H7 (cell line): ENCODE measurements at regions not wholly inside any gene's neighbourhood (a gene's known extent, or its start where the extent isn't known, plus 50 kb on each side); places are given as distances from the start of the nearest gene placed in this dataset.
"Not testable (repeated sequence)": the region's sequence is repeated elsewhere in the genome, so short reads cannot be mapped to it uniquely, and the experiment has no call there.

Experiments
- DNase-seq: peaks from one replicate; pipeline ENCODE4 v3.0.0; 2012
- H3K27me3 ChIP-seq: 2 replicates; pipeline ENCODE4 v1.6.0; 2011; ENCODE audit warnings: mild to moderate bottlenecking, low read length; ENCODE audit not compliant: control insufficient read depth, insufficient read depth
- H3K36me3 ChIP-seq: replicated peaks from 2 replicates; pipeline ENCODE4 v1.5.1; 2011; ENCODE audit warnings: low read length; ENCODE audit not compliant: control insufficient read depth, insufficient read depth
- H3K4me3 ChIP-seq: 2 replicates; pipeline ENCODE4 v1.5.1; 2011; ENCODE audit warnings: low read depth, mild to moderate bottlenecking, control low read depth, low read length, moderate library complexity; ENCODE audit not compliant: insufficient read depth

DNA sequence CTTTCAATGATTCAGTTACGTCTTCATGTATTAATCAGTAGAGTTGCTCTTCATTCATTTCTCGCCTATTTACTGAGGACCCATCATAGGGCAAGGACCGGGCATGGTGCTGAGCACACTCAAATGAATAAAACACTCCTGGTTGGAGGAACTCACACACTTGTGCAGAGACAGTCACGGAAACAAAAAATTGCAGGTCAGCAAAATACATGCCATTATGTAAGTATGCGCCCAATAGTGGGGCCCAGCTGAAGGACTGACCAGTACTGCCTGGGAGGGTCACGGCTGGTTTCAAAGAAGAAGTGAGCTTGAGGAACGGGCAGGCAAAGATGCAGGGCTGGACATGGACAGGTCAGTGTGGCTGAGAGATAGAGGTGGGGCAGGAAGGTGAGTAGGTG lies 102.9 kb downstream of the DDX1 start:
- Histone ChIP-seq H3K27me3 (no peaks in the 10 kb centered on the region), H3K36me3 (no peaks in the 10 kb centered on the region), H3K4me3 (no peak overlapping the region)
- no peak for DNase-seq

DNA sequence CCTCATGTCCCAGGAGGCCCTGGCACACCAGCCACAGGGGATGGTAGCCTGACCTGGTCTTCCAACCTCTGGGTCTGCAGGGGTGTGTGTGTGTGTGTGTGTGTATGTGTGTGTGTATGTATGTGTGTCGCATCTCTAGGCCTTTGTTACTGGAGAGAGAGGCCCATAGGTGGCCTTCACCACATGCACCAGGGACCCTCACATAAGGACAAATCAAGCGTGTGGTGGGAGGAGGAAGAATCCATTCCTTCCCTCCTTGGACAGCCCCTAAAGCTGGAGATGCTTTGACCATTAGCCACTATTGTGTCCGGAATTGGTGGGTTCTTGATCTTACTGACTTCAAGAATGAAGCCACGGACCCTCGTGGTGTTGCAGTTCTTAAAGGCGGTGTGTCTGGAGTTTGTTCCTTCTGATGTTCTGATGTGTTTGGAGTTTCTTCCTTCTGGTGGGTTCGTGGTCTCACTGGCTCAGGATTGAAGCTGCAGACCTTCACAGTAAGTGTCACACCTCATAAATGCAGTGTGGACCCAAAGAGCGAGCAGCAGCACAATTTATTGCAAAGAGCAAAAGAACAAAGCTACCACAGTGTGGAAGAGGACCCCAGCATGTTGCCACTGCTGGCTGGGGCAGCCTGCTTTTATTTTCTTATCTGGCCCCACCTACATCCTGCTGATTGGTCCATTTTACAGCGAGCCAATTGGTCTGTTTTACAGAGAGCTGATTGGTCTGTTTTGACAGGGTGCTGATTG lies 104.1 kb downstream of the DDX1 start:
- Histone ChIP-seq H3K4me3 (no peak overlapping the region), H3K36me3 (no peaks in the 10 kb centered on the region), H3K27me3 (no peaks in the 10 kb centered on the region)
- DNase-seq, result no peak

GRCh38 chr2:15696606-15697170 lies 105.0 kb downstream of the DDX1 start:
- not testable (repeated sequence) for DNase-seq, H3K27me3 ChIP-seq, H3K36me3 ChIP-seq, H3K4me3 ChIP-seq

GRCh38 chr2:15700131-15700530 lies 108.5 kb downstream of the DDX1 start:
- no peak overlapping the region for H3K4me3 ChIP-seq
- H3K27me3 ChIP-seq, result no peaks in the 10 kb centered on the region
- DNase-seq, result no peak
- no peaks in the 10 kb centered on the region for H3K36me3 ChIP-seq

- Histone ChIP-seq H3K36me3 (no peaks in the 10 kb centered on the region), H3K27me3 (no peaks in the 10 kb centered on the region), H3K4me3 (no peak overlapping the region)
- no peak for DNase-seq
These were observed 109.1 kb downstream of the DDX1 start for GRCh38 chr2:15700599-15701340.

GRCh38 chr2:15701341-15701907 lies 109.8 kb downstream of the DDX1 start:
- Histone ChIP-seq H3K36me3 (no peaks in the 10 kb centered on the region), H3K4me3 (no peak overlapping the region), H3K27me3 (no peaks in the 10 kb centered on the region)
- no peak for DNase-seq

GRCh38 chr2:15701991-15702390 lies 110.3 kb downstream of the DDX1 start:
- no peak for DNase-seq
- no peaks in the 10 kb centered on the region for H3K36me3 ChIP-seq
- H3K4me3 ChIP-seq, result no peak overlapping the region
- H3K27me3 ChIP-seq, result no peaks in the 10 kb centered on the region

GRCh38 chr2:15702452-15702851 lies 110.8 kb downstream of the DDX1 start:
- Histone ChIP-seq H3K27me3 (no peaks in the 10 kb centered on the region), H3K4me3 (no peak overlapping the region), H3K36me3 (no peaks in the 10 kb centered on the region)
- DNase-seq, result no peak

- H3K36me3 ChIP-seq, result no peaks in the 10 kb centered on the region
- H3K27me3 ChIP-seq, result no peaks in the 10 kb centered on the region
- DNase-seq, result no peak
- H3K4me3 ChIP-seq, result no peak overlapping the region
These were observed 111.7 kb downstream of the DDX1 start for GRCh38 chr2:15703365-15703869.

DNA sequence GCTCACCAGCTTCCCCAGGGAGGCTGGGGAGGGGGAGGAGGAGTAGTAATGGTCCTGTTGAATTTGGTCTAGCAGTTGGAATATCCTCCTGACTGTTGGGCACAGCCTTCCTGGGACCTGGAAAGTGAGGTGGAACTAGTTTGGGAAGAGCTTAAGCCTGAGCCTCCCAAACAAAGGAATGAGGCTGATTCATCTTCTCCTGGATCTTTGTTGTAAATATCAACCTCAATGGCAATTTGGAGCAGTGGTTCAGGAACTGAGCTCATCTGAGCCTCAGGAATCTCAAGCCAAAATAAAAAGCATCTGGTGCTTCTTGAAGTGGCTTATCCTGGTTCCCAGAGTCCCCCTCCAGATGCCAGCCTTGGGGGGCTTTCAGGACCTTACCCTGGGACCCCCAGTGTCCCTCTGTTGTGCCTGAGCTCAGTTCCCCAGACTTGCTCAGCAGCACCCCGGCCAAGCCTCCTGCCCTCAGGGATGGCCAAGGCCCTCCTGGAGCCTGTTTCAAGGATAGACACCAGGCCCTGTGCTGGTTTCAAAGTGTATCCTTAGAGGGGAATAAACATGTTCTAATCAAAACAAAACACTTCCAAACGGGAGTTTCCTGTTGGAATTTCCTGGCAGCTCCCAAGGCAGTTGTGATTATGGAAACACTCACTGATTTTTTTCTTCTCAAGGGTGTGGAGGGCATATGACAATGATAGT lies 112.6 kb downstream of the DDX1 start:
- no peak for DNase-seq
- H3K36me3 ChIP-seq, result no peaks in the 10 kb centered on the region

DNA sequence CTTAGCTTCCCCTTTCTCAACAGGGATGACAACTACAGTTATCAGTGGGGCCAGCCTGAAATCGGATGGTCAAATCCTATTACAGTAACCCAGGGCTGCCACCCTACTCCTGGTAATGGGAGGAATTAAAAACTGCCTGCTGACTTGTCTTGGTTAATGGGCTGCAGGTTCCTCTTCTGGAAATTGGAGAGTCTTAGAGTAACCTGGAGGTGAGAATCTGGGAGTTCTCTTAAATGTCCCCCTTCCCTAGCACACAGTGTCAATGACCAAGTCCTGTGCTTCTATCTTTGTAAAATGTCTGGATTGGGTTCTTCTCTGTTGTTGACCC lies 113.1 kb downstream of the DDX1 start:
- no peaks in the 10 kb centered on the region for H3K36me3 ChIP-seq
- H3K4me3 ChIP-seq, result no peak overlapping the region
- DNase-seq, result no peak
- no peaks in the 10 kb centered on the region for H3K27me3 ChIP-seq

More for the DNA sequence above, 112.6 kb downstream of the DDX1 start:
- no peaks in the 10 kb centered on the region for H3K27me3 ChIP-seq
- no peak overlapping the region for H3K4me3 ChIP-seq

GRCh38 chr2:15705310-15705709 lies 113.6 kb downstream of the DDX1 start:
- Histone ChIP-seq H3K4me3 (no peak overlapping the region), H3K36me3 (no peaks in the 10 kb centered on the region), H3K27me3 (no peaks in the 10 kb centered on the region)
- DNase-seq, result no peak

DNA sequence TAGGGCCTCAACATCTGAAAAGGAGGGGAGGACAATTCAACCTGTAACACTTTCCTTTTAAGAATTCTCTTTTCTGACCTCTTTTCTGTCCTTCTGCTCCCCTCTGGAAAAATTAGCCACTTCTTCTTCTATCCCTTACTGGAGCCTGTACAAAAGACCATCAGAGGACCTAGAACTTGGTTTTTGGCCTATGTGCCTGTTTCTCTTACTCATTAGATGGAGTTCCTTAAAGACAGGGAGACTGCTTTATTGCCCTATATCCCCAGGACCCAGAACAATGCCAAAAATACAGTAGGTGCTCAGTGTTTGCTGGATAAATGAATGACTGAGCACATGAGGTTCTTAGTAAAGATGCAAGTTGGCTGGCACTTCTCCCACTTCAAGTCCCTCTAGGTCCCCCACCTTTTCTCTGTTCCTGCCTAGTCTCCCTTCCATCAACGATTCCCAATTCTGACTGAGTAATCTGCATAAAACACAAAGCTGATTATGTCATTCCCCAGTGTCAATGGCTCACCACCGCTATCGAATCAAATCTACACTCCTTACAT lies 114.2 kb downstream of the DDX1 start:
- DNase-seq, result no peak
- H3K4me3 ChIP-seq, result no peak overlapping the region
- no peaks in the 10 kb centered on the region for H3K36me3 ChIP-seq
- no peaks in the 10 kb centered on the region for H3K27me3 ChIP-seq

- Histone ChIP-seq H3K27me3 (no peaks in the 10 kb centered on the region), H3K36me3 (no peaks in the 10 kb centered on the region), H3K4me3 (no peak overlapping the region)
- DNase-seq, result no peak
These were observed 114.8 kb downstream of the DDX1 start for GRCh38 chr2:15706424-15706823.
